ENCODE measurements at regions not wholly inside any gene's neighbourhood (a gene's known extent, or its start where the extent isn't known, plus 50 kb on each side); places are given as distances from the start of the nearest gene placed in this dataset.

DNA sequence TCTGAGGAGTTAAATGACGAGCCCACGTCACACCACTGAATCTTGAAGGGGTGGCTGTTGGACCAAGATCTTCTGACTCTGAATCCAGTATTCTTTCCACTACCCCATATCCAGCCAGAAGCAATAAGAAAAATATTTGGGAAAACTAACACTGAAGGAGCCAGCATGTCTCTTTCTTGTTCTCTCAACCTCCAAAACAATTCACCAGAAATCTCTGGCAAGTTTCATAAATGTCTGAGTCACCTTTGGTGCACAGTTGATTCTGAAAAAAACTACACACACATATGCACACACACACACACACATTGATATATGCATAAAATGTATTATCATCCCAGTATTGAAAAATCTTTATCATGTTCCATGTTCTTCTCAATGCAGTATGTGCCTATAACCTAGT, 104.3 kb upstream of the BLID start:
- H3K79me2 ChIP-seq (ENCODE audit: control insufficient read depth, insufficient read depth, low read length, poor library complexity) = no peaks in the 10 kb centered on the region
- no peaks in the 10 kb centered on the region for H3K9me3 ChIP-seq (ENCODE audit: insufficient read depth, low read depth, low read length)
- no peak overlapping the region for H3K4me2 ChIP-seq (ENCODE audit: low read length)
- no peaks in the 10 kb centered on the region for H3K79me1 ChIP-seq (ENCODE audit: low read length)
- H4K91ac ChIP-seq (ENCODE audit: low read depth, low read length) = no peak overlapping the region
- H2AK5ac ChIP-seq (ENCODE audit: low read length) = no peak overlapping the region
- H2AFZ ChIP-seq (ENCODE audit: insufficient read depth, low read length, poor library complexity) = no peak overlapping the region
- no peak overlapping the region for H3K9ac ChIP-seq (ENCODE audit: low read length)
- no peak overlapping the region for H4K8ac ChIP-seq (ENCODE audit: low read depth, low read length)
- WGBS (ENCODE audit: extremely low coverage, insufficient coverage, insufficient read length) = no CpG with 5 or more reads among the region's 2 CpGs
- H3K4me3 ChIP-seq (ENCODE audit: low read depth, low read length) = no peak overlapping the region
- H3K27ac ChIP-seq (ENCODE audit: low read depth, low read length) = no peak overlapping the region
- no peak overlapping the region for H2BK5ac ChIP-seq (ENCODE audit: low read depth, low read length, poor library complexity)
- no peak overlapping the region for H3K18ac ChIP-seq (ENCODE audit: low read length)
- no peak overlapping the region for H3K14ac ChIP-seq (ENCODE audit: low read length)
- no peaks in the 10 kb centered on the region for H3K27me3 ChIP-seq (ENCODE audit: insufficient read depth, low read length)
- H4K12ac ChIP-seq (ENCODE audit: low read depth, low read length) = no peak overlapping the region
- peaks cover 0 to under 1% of the 10 kb centered on the region in 2 experiments for H3K4me1 ChIP-seq (ENCODE audit: control insufficient read depth in 1 of 2, insufficient read depth in 2 of 2, low read length in 2 of 2)
- H3K23ac ChIP-seq (ENCODE audit: low read length) = no peak overlapping the region
- H3K36me3 ChIP-seq (ENCODE audit: control insufficient read depth in 1 of 2, insufficient read depth in 2 of 2, low read length in 2 of 2) = no peaks in the 10 kb centered on the region
- no peak overlapping the region for H2BK12ac ChIP-seq (ENCODE audit: low read length)
- H3K4ac ChIP-seq (ENCODE audit: low read depth, low read length) = no peak overlapping the region
- DNase-seq = no peak
- no peak overlapping the region for H2BK120ac ChIP-seq (ENCODE audit: insufficient read depth, low read length, poor library complexity)

DNA sequence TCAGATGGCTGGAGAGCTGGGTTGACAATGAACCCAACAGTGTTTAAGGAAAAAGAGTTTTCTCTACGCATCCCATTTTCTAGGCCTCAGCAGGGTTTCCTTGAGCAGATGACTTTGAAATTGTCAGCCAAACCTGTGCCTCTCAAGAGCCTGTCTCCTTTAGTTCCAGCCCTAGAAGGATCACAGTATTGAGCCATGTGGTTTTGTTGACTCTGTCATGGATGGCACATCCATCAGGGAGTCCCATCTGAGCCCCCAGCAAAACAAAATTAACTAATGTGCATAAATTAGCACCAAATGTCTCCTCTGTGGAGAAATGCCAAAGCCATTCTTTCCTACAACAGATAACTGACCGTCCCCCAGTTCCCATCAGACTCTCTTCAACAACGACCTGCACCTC, 103.8 kb upstream of the BLID start:
- Histone ChIP-seq H3K4ac (ENCODE audit: low read depth, low read length) (no peak overlapping the region), H3K23ac (ENCODE audit: low read length) (peak overlapping the region; percentile 44), H4K12ac (ENCODE audit: low read depth, low read length) (no peak overlapping the region), H2AK5ac (ENCODE audit: low read length) (no peak overlapping the region), H3K9ac (ENCODE audit: low read length) (peak overlapping the region; percentile 17), H4K91ac (ENCODE audit: low read depth, low read length) (no peak overlapping the region), H2AFZ (ENCODE audit: insufficient read depth, low read length, poor library complexity) (no peak overlapping the region), H3K4me2 (ENCODE audit: low read length) (no peak overlapping the region), H2BK5ac (ENCODE audit: low read depth, low read length, poor library complexity) (no peak overlapping the region), H3K27me3 (ENCODE audit: insufficient read depth, low read length) (no peaks in the 10 kb centered on the region), H3K9me3 (ENCODE audit: insufficient read depth, low read depth, low read length) (no peaks in the 10 kb centered on the region), H4K8ac (ENCODE audit: low read depth, low read length) (no peak overlapping the region), H3K4me1 (ENCODE audit: control insufficient read depth in 1 of 2, insufficient read depth in 2 of 2, low read length in 2 of 2) (peaks cover 0 to 2% of the 10 kb centered on the region in 2 experiments), H3K27ac (ENCODE audit: low read depth, low read length) (no peak overlapping the region), H2BK120ac (ENCODE audit: insufficient read depth, low read length, poor library complexity) (no peak overlapping the region), H2BK12ac (ENCODE audit: low read length) (no peak overlapping the region), H3K18ac (ENCODE audit: low read length) (no peak overlapping the region), H3K79me1 (ENCODE audit: low read length) (no peaks in the 10 kb centered on the region), H3K36me3 (ENCODE audit: control insufficient read depth in 1 of 2, insufficient read depth in 2 of 2, low read length in 2 of 2) (no peaks in the 10 kb centered on the region), H3K14ac (ENCODE audit: low read length) (no peak overlapping the region), H3K79me2 (ENCODE audit: control insufficient read depth, insufficient read depth, low read length, poor library complexity) (no peaks in the 10 kb centered on the region), H3K4me3 (ENCODE audit: low read depth, low read length) (no peak overlapping the region)
- no CpG with 5 or more reads among the region's 3 CpGs for WGBS (ENCODE audit: extremely low coverage, insufficient coverage, insufficient read length)
- DNase-seq = no peak

DNA sequence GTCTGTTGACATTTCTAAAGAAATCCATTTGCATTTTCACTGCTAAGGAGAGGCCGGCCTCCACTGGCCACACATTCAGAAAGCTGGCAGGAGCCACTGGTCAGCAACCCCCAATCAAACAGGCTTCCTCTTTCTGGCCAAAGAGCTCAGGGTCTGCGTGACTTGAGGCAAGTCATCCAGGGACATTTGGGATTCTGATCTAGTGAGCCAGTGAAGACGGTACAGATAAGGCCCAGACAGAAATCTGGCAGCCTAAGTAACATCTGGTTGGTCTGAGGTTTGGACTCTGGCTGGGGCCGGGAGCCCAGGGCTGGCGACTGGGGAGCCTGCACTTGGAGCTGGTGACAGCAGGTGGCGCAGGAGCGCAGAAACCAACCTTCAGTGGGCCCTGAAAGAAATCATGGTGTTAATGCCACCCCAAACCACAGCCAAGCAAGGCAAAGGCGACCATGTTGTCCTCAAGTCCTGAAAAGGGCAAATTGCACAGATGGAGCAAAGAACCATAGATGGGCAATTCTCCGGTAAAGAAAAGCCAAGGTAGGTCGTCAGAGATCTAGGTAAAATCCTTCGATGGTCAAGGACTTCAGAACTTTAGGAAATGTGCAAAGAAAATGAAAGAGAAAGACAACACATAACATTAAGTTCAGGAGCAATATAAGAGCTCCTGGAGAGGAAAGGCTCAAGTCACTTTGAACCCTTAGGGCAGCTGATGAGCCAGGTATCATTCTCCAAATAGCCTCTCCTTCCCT, 99.4 kb upstream of the BLID start:
- DNase-seq = peak; percentile 87 to 90
- H2AK5ac ChIP-seq (ENCODE audit: low read length) = no peak overlapping the region
- H3K23ac ChIP-seq (ENCODE audit: low read length) = no peak overlapping the region
- no peak overlapping the region for H3K27ac ChIP-seq (ENCODE audit: low read depth, low read length)
- H2BK5ac ChIP-seq (ENCODE audit: low read depth, low read length, poor library complexity) = no peak overlapping the region
- H3K9me3 ChIP-seq (ENCODE audit: insufficient read depth, low read depth, low read length) = no peaks in the 10 kb centered on the region
- H4K12ac ChIP-seq (ENCODE audit: low read depth, low read length) = no peak overlapping the region
- no peak overlapping the region for H2AFZ ChIP-seq (ENCODE audit: insufficient read depth, low read length, poor library complexity)
- H2BK12ac ChIP-seq (ENCODE audit: low read length) = no peak overlapping the region
- H3K4me3 ChIP-seq (ENCODE audit: low read depth, low read length) = no peak overlapping the region
- H3K27me3 ChIP-seq (ENCODE audit: insufficient read depth, low read length) = no peaks in the 10 kb centered on the region
- no peak overlapping the region for H3K18ac ChIP-seq (ENCODE audit: low read length)
- peaks cover 0 to 2% of the 10 kb centered on the region in 2 experiments for H3K4me1 ChIP-seq (ENCODE audit: control insufficient read depth in 1 of 2, insufficient read depth in 2 of 2, low read length in 2 of 2)
- H3K79me1 ChIP-seq (ENCODE audit: low read length) = no peaks in the 10 kb centered on the region
- H3K4me2 ChIP-seq (ENCODE audit: low read length) = no peak overlapping the region
- H2BK120ac ChIP-seq (ENCODE audit: insufficient read depth, low read length, poor library complexity) = no peak overlapping the region
- H3K36me3 ChIP-seq (ENCODE audit: control insufficient read depth in 1 of 2, insufficient read depth in 2 of 2, low read length in 2 of 2) = no peaks in the 10 kb centered on the region
- no peak overlapping the region for H4K8ac ChIP-seq (ENCODE audit: low read depth, low read length)
- no peak overlapping the region for H3K9ac ChIP-seq (ENCODE audit: low read length)
- H3K14ac ChIP-seq (ENCODE audit: low read length) = no peak overlapping the region
- H3K79me2 ChIP-seq (ENCODE audit: control insufficient read depth, insufficient read depth, low read length, poor library complexity) = no peaks in the 10 kb centered on the region
- H3K4ac ChIP-seq (ENCODE audit: low read depth, low read length) = no peak overlapping the region
- no CpG with 5 or more reads among the region's 11 CpGs for WGBS (ENCODE audit: extremely low coverage, insufficient coverage, insufficient read length)
- H4K91ac ChIP-seq (ENCODE audit: low read depth, low read length) = no peak overlapping the region

DNA sequence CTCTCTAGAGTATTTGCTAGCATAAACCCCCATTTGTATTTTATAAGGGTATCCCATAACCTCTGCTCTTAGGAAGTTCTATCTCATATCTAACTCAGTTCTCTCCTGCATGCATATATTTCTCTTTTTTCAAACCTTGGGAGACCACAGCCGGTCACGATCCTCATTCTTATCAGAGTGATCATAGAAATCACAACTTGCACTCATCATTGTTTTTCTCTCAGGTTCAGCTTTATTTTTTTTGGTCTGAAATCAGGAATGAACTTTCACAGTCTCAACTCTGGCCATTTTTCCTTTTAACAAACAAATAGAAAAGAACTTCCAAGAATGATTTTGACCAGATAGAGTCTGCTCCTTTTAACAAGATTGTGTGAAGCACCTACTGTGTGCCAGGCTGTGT, 98.6 kb upstream of the BLID start:
- WGBS (ENCODE audit: extremely low coverage, insufficient coverage, insufficient read length) = no CpG with 5 or more reads among the region's 2 CpGs
- no peak overlapping the region for H3K4me3 ChIP-seq (ENCODE audit: low read depth, low read length)
- H3K23ac ChIP-seq (ENCODE audit: low read length) = no peak overlapping the region
- no peak overlapping the region for H4K12ac ChIP-seq (ENCODE audit: low read depth, low read length)
- DNase-seq = no peak
- H3K18ac ChIP-seq (ENCODE audit: low read length) = no peak overlapping the region
- H3K4me2 ChIP-seq (ENCODE audit: low read length) = no peak overlapping the region
- no peaks in the 10 kb centered on the region for H3K27me3 ChIP-seq (ENCODE audit: insufficient read depth, low read length)
- H2BK12ac ChIP-seq (ENCODE audit: low read length) = no peak overlapping the region
- H3K36me3 ChIP-seq (ENCODE audit: control insufficient read depth in 1 of 2, insufficient read depth in 2 of 2, low read length in 2 of 2) = no peaks in the 10 kb centered on the region
- no peak overlapping the region for H3K27ac ChIP-seq (ENCODE audit: low read depth, low read length)
- H2AK5ac ChIP-seq (ENCODE audit: low read length) = no peak overlapping the region
- no peak overlapping the region for H3K4ac ChIP-seq (ENCODE audit: low read depth, low read length)
- H4K91ac ChIP-seq (ENCODE audit: low read depth, low read length) = no peak overlapping the region
- H2BK5ac ChIP-seq (ENCODE audit: low read depth, low read length, poor library complexity) = no peak overlapping the region
- peaks cover 0 to 2% of the 10 kb centered on the region in 2 experiments for H3K4me1 ChIP-seq (ENCODE audit: control insufficient read depth in 1 of 2, insufficient read depth in 2 of 2, low read length in 2 of 2)
- no peaks in the 10 kb centered on the region for H3K9me3 ChIP-seq (ENCODE audit: insufficient read depth, low read depth, low read length)
- no peak overlapping the region for H3K14ac ChIP-seq (ENCODE audit: low read length)
- H2BK120ac ChIP-seq (ENCODE audit: insufficient read depth, low read length, poor library complexity) = no peak overlapping the region
- H3K79me1 ChIP-seq (ENCODE audit: low read length) = no peaks in the 10 kb centered on the region
- no peak overlapping the region for H3K9ac ChIP-seq (ENCODE audit: low read length)
- no peak overlapping the region for H4K8ac ChIP-seq (ENCODE audit: low read depth, low read length)
- H3K79me2 ChIP-seq (ENCODE audit: control insufficient read depth, insufficient read depth, low read length, poor library complexity) = no peaks in the 10 kb centered on the region
- H2AFZ ChIP-seq (ENCODE audit: insufficient read depth, low read length, poor library complexity) = no peak overlapping the region
